CD4-positive, alpha-beta memory T cell (primary cell): ENCODE measurements at regions not wholly inside any gene's neighbourhood (a gene's known extent, or its start where the extent isn't known, plus 50 kb on each side); places are given as distances from the start of the nearest gene placed in this dataset.
"Not testable (repeated sequence)": the region's sequence is repeated elsewhere in the genome, so short reads cannot be mapped to it uniquely, and the experiment has no call there.

Source experiments
- CTCF ChIA-PET: fragments of 350-600 bp; sonication (Branson Sonifier 250); formaldehyde crosslinking; loops from one replicate; lab custom pipeline; 2021; ENCODE audit warnings: inconsistent platforms; ENCODE audit not compliant: partially characterized antibody; lab: Charles Lee
- POLR2A ChIA-PET: fragments of 350-600 bp; sonication (Branson Sonifier 250); formaldehyde crosslinking; loops from one replicate; lab custom pipeline; 2021; ENCODE audit not compliant: partially characterized antibody; lab: Charles Lee
- DNase-seq, 5 donors: peaks; one replicate each; pipeline versions ENCODE4 v3.0.0 to v3.0.0-alpha.2; 2020 to 2022; ENCODE audit warnings: mixed read lengths in 1 of 5
- H3K27ac ChIP-seq: one replicate; pipeline ENCODE4 v1.7.0; 2013; ENCODE audit warnings: low read depth, low read length
- H3K27me3 ChIP-seq: 2 replicates; pipeline ENCODE4 v1.7.0; 2013; ENCODE audit warnings: mild to moderate bottlenecking, low read length, moderate library complexity; ENCODE audit not compliant: insufficient read depth
- H3K36me3 ChIP-seq: 2 replicates; pipeline ENCODE4 v1.7.0; 2013; ENCODE audit warnings: mild to moderate bottlenecking, low read length, moderate library complexity; ENCODE audit not compliant: insufficient read depth
- H3K4me1 ChIP-seq: 2 replicates; pipeline ENCODE4 v1.7.0; 2013; ENCODE audit warnings: mild to moderate bottlenecking, low read length, moderate library complexity; ENCODE audit not compliant: insufficient read depth
- H3K4me3 ChIP-seq, 2 donors: one replicate each; pipeline ENCODE4 v1.7.0; 2013; ENCODE audit warnings: low read length in 2 of 2, mild to moderate bottlenecking in 1 of 2
- H3K9me3 ChIP-seq, 2 donors: one replicate each; pipeline ENCODE4 v1.7.0; 2013; ENCODE audit warnings: low read length in 2 of 2, control low read depth in 1 of 2; ENCODE audit not compliant: control insufficient read depth in 1 of 2
- H3K27ac Mint-ChIP-seq, 7 donors: one replicate each; pipeline ENCODE4 v1.8.0; 2020 to 2021; ENCODE audit warnings: mixed read lengths in 7 of 7, mild to moderate bottlenecking in 6 of 7, inconsistent platforms in 3 of 7, moderate library complexity in 3 of 7
- H3K27me3 Mint-ChIP-seq, 2 donors: one replicate each; pipeline ENCODE4 v1.8.0; 2020 to 2021; ENCODE audit warnings: mixed read lengths in 2 of 2
- H3K36me3 Mint-ChIP-seq, 2 donors: one replicate each; pipeline ENCODE4 v1.8.0; 2020 to 2021; ENCODE audit warnings: mixed read lengths in 2 of 2, inconsistent platforms in 1 of 2, mild to moderate bottlenecking in 1 of 2
- H3K4me1 Mint-ChIP-seq, 4 donors: one replicate each; pipeline ENCODE4 v1.8.0; 2020 to 2021; ENCODE audit warnings: mixed read lengths in 4 of 4, mild to moderate bottlenecking in 1 of 4
- H3K4me3 Mint-ChIP-seq, 8 donors: one replicate each; pipeline ENCODE4 v1.8.0; 2020 to 2021; ENCODE audit warnings: mixed read lengths in 8 of 8, mild to moderate bottlenecking in 7 of 8, moderate library complexity in 6 of 8, inconsistent platforms in 3 of 8
- H3K9me3 Mint-ChIP-seq, 8 donors: one replicate each; pipeline ENCODE4 v1.8.0; 2020 to 2021; ENCODE audit warnings: mixed read lengths in 8 of 8, mild to moderate bottlenecking in 5 of 8, inconsistent platforms in 3 of 8, moderate library complexity in 1 of 8
- intact Hi-C: fragments of 100-400 bp; cut with micrococcal nuclease; formaldehyde crosslinking; loops from one replicate; pipeline ENCODE4 v1.15.1; 2023

DNA sequence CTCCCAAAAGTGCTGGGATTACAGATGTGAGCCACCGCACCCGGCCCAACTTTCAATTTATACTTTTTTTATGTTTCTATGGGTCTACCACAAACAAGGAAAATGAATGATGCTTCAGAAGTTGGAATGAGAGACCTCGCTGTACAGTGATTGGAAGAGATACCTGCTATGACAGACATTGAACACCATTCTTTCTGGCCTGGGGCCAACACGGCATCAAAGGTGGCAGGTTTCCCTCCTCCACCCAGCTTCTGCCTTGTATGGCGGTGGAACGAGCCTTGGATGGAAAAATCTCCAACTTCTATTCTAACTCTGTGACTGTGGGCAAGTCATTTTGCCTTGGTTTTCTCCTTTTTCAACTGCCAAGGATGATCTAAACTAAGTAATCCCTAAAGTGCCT, 117.8 kb upstream of the FAM174B start:
- H3K27me3 ChIP-seq, result no peaks in the 10 kb centered on the region
- H3K4me1 ChIP-seq, result no peaks in the 10 kb centered on the region
- no peak overlapping the region for H3K27ac Mint-ChIP-seq
- no peak overlapping the region for H3K4me3 ChIP-seq
- no peak for DNase-seq
- H3K4me1 Mint-ChIP-seq, result peaks cover 0 to 3% (median 0%) of the 10 kb centered on the region in 4 donors
- H3K9me3 ChIP-seq, result no peaks in the 10 kb centered on the region
- H3K36me3 ChIP-seq, result no peaks in the 10 kb centered on the region
- intact Hi-C loops, result no loop called here
- H3K27me3 Mint-ChIP-seq, result no peaks in the 10 kb centered on the region
- H3K27ac ChIP-seq, result no peak overlapping the region
- no peaks in the 10 kb centered on the region for H3K36me3 Mint-ChIP-seq
- no peaks in the 10 kb centered on the region for H3K9me3 Mint-ChIP-seq
- H3K4me3 Mint-ChIP-seq, result no peak overlapping the region
- ChIA-PET CTCF (no interaction called here), POLR2A (no interaction called here)

DNA sequence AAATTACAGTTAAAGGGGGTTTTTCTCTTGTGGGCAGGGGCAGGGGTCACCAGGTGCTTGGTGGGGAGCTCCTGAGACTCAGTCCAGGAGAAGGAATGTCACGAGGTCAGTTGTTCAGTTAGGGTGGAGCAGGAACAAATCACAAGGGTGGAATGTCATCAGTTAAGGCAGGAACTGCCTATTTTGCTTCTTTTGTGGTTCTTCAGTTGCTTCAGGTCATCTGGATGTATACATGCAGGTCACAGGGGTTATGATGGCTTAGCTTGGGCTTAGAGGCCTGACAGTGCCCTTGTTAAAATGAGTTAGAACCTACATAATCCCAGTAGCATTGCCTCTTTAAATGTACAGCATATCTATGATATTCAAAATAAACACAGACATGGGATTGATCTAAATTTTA, 120.2 kb upstream of the CHD2 start:
- no peaks in the 10 kb centered on the region for H3K4me1 Mint-ChIP-seq
- POLR2A ChIA-PET, result no interaction called here
- peaks cover 0 to 11% (median 7%) of the 10 kb centered on the region in 8 donors for H3K9me3 Mint-ChIP-seq
- peak overlapping the region in 1 of 8 donors; percentile 44 for H3K4me3 Mint-ChIP-seq
- peaks cover 0 to 5% of the 10 kb centered on the region in 2 donors for H3K36me3 Mint-ChIP-seq
- Histone ChIP-seq H3K9me3 (no peaks in the 10 kb centered on the region), H3K36me3 (no peaks in the 10 kb centered on the region), H3K27me3 (no peaks in the 10 kb centered on the region), H3K27ac (no peak overlapping the region), H3K4me1 (no peaks in the 10 kb centered on the region), H3K4me3 (no peak overlapping the region)
- CTCF ChIA-PET, result no interaction called here
- no peak overlapping the region for H3K27ac Mint-ChIP-seq
- no peak for DNase-seq
- intact Hi-C loops, result no loop called here
- H3K27me3 Mint-ChIP-seq, result no peaks in the 10 kb centered on the region

DNA sequence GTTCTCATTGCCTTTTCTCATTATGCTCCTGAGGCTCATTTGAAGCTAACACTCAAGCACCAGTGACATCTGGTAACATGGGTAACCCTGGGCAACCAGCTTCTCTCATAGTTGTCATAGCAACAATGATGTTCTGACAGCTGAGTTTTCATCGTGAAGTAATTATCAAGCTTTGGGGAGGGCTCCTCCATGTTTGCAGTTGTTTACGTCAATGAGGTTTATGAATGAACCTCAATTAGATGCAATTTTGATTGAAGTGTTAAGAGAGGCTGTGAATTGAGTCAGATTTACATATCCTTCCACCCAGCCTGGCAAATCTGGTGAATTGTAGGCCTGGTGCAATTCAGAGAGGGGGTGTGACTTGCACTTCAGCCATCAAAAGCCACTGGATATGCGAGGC, 119.3 kb upstream of the CHD2 start:
- no peaks in the 10 kb centered on the region for H3K4me1 ChIP-seq
- no peak for DNase-seq
- intact Hi-C loops, result no loop called here
- no peaks in the 10 kb centered on the region for H3K27me3 Mint-ChIP-seq
- POLR2A ChIA-PET, result no interaction called here
- H3K27ac Mint-ChIP-seq, result no peak overlapping the region
- peaks cover 0 to 12% (median 7%) of the 10 kb centered on the region in 8 donors for H3K9me3 Mint-ChIP-seq
- peaks cover 0 to 5% of the 10 kb centered on the region in 2 donors for H3K36me3 Mint-ChIP-seq
- no peaks in the 10 kb centered on the region for H3K4me1 Mint-ChIP-seq
- no peaks in the 10 kb centered on the region for H3K36me3 ChIP-seq
- no peaks in the 10 kb centered on the region for H3K27me3 ChIP-seq
- H3K9me3 ChIP-seq, result no peaks in the 10 kb centered on the region
- H3K27ac ChIP-seq, result no peak overlapping the region
- H3K4me3 ChIP-seq, result no peak overlapping the region
- H3K4me3 Mint-ChIP-seq, result no peak overlapping the region
- CTCF ChIA-PET, result interaction anchor here (0.7 kb wide), 1 partner anchor 255 kb away, joined by 3 read pairs; no protein-coding TSS in a partner anchor

DNA sequence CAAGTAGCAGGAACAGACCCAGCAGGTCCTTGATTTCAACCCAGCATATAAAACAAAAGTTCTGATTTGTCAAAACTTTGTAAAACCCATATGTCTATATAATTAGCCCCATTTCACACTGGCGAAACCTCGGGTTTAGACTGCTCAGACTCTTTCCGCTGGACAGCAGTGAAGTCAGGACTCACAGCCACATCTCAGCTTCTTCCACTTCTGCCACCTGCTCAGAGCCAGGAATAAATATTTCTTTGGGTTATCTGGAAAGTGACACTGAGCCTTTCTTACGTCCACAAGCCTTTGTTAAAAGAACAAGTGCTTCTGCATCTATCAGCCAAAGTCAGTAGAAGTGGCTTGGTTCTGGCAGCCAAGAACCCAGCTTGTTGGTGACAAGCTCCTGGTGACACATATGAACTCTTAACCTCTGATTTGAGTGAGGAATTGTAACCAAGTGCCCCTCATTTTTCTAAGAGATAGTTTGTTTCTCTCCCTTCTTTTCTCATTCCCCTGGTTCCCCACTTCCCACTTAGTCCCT, 118.1 kb upstream of the CHD2 start:
- no peak overlapping the region for H3K4me3 Mint-ChIP-seq
- H3K9me3 ChIP-seq, result no peaks in the 10 kb centered on the region
- no peak overlapping the region for H3K27ac ChIP-seq
- peaks cover 0 to 12% (median 7%) of the 10 kb centered on the region in 8 donors for H3K9me3 Mint-ChIP-seq
- peaks cover 0 to 5% of the 10 kb centered on the region in 2 donors for H3K36me3 Mint-ChIP-seq
- H3K4me3 ChIP-seq, result no peak overlapping the region
- intact Hi-C loops, result no loop called here
- no peaks in the 10 kb centered on the region for H3K27me3 ChIP-seq
- H3K27ac Mint-ChIP-seq, result no peak overlapping the region
- no peaks in the 10 kb centered on the region for H3K36me3 ChIP-seq
- H3K4me1 Mint-ChIP-seq, result no peaks in the 10 kb centered on the region
- CTCF ChIA-PET, result no interaction called here
- no peaks in the 10 kb centered on the region for H3K4me1 ChIP-seq
- no peak for DNase-seq
- H3K27me3 Mint-ChIP-seq, result no peaks in the 10 kb centered on the region
- POLR2A ChIA-PET, result no interaction called here

DNA sequence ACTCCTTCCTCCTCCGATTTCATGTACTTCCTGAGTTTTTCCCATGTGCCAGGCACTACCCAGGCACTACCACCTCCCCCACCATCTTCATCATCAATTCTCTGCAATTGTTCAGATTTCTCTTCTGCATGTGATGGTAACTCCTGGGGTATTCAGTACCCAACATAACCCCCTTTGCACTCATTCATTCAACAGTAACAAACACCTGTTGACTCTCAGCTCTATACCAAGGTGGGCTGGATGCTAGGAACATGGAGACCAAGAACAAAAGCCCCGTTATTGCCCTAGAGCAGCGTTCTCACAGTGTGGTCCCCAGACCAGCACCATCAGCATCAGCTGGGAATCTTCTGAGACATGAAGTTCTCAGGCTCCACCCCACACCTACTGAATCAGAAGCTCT, 113.0 kb upstream of the CHD2 start:
- Mint-ChIP-seq H3K27ac (peak overlapping the region in 1 of 7 donors; percentile 39), H3K4me1 (peaks cover 0 to 1% (median 0%) of the 10 kb centered on the region in 4 donors), H3K36me3 (no peaks in the 10 kb centered on the region), H3K4me3 (no peak overlapping the region), H3K9me3 (peaks cover 0 to 2% (median 0%) of the 10 kb centered on the region in 8 donors), H3K27me3 (no peaks in the 10 kb centered on the region)
- no peak overlapping the region for H3K4me3 ChIP-seq
- POLR2A ChIA-PET, result no interaction called here
- no peak overlapping the region for H3K27ac ChIP-seq
- no peaks in the 10 kb centered on the region for H3K36me3 ChIP-seq
- intact Hi-C loops, result no loop called here
- no peaks in the 10 kb centered on the region for H3K27me3 ChIP-seq
- no peak for DNase-seq
- H3K9me3 ChIP-seq, result no peaks in the 10 kb centered on the region
- CTCF ChIA-PET, result interaction anchor here (3.1 kb wide), 1 partner anchor 10 kb away, joined by 14 read pairs; no protein-coding TSS in a partner anchor
- H3K4me1 ChIP-seq, result no peaks in the 10 kb centered on the region

DNA sequence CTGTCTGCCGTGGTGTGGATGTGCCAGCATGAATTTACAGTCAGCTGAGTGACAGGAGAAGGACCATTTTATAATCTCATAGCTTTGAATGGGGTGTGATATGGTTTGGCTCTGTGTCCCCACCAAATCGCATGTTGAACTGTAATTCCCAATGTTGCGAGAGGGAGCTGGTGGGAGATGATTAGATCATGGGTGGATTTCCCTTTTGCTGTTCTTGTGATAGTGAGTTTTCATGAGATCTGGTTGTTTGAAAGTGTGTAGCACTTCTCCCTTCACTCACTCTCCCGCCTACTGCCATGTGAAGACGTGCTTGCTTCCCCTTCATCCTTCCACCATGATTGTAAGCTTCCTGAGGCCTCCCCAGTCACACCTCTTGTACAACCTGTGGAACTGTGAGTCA, 111.9 kb upstream of the CHD2 start:
- Mint-ChIP-seq H3K36me3 (no peaks in the 10 kb centered on the region), H3K27me3 (no peaks in the 10 kb centered on the region), H3K27ac (no peak overlapping the region), H3K4me3 (no peak overlapping the region), H3K4me1 (peaks cover 0 to 1% (median 0%) of the 10 kb centered on the region in 4 donors), H3K9me3 (peaks cover 0 to 2% (median 0%) of the 10 kb centered on the region in 8 donors)
- intact Hi-C loops, result no loop called here
- no peaks in the 10 kb centered on the region for H3K36me3 ChIP-seq
- no peaks in the 10 kb centered on the region for H3K9me3 ChIP-seq
- no peak for DNase-seq
- ChIA-PET CTCF (interaction anchor here (1.3 to 3.1 kb wide), 3 partner anchors 9 to 137 kb away, joined by 5 to 14 read pairs (median 6); no protein-coding TSS in a partner anchor), POLR2A (interaction anchor here (0.6 kb wide), 1 partner anchor 314 kb away, joined by 3 read pairs; no protein-coding TSS in a partner anchor)
- no peaks in the 10 kb centered on the region for H3K27me3 ChIP-seq
- no peaks in the 10 kb centered on the region for H3K4me1 ChIP-seq
- H3K4me3 ChIP-seq, result no peak overlapping the region
- no peak overlapping the region for H3K27ac ChIP-seq

DNA sequence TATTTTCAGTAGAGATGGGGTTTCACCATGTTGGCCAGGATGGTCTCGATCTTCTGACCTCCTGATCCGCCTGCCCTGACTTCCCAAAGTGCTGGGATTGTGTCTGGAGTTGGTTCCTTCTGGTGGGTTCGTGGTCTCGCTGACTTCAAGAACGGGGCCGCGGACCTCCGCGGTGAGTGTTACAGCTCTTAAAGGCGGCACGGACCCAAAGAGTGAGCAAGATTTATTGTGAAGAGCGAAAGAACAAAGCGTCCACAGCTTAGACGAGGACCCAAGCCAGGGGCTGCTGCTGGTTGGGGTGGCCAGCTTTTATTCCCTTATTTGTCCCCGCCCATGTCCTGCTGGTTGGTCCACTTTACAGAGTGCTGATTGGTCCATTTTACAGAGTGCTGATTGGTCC, 111.3 kb upstream of the CHD2 start:
- H3K4me3 ChIP-seq, H3K27me3 ChIP-seq, H3K27ac ChIP-seq, DNase-seq, H3K4me1 ChIP-seq, H3K4me3 Mint-ChIP-seq, H3K36me3 Mint-ChIP-seq, intact Hi-C loops, H3K4me1 Mint-ChIP-seq, POLR2A ChIA-PET, H3K36me3 ChIP-seq, H3K9me3 ChIP-seq, H3K27me3 Mint-ChIP-seq, H3K9me3 Mint-ChIP-seq: not testable (repeated sequence)
- CTCF ChIA-PET, result interaction anchor here (1.3 to 3.1 kb wide), 3 partner anchors 8 to 136 kb away, joined by 5 to 14 read pairs (median 6); no protein-coding TSS in a partner anchor
- peak overlapping the region in 1 of 7 donors; percentile 22 for H3K27ac Mint-ChIP-seq
